HG03520 (cell line): ENCODE measurements at regions not wholly inside any gene's neighbourhood (a gene's known extent, or its start where the extent isn't known, plus 50 kb on each side); places are given as distances from the start of the nearest gene placed in this dataset.

Source experiments
- ATAC-seq: cut with Tn5 transposase; IDR thresholded peaks from one replicate; pipeline ENCODE4 v1.9.1; 2021; ENCODE audit warnings: mild to moderate bottlenecking, moderate library complexity; ENCODE audit not compliant: unreplicated experiment

DNA sequence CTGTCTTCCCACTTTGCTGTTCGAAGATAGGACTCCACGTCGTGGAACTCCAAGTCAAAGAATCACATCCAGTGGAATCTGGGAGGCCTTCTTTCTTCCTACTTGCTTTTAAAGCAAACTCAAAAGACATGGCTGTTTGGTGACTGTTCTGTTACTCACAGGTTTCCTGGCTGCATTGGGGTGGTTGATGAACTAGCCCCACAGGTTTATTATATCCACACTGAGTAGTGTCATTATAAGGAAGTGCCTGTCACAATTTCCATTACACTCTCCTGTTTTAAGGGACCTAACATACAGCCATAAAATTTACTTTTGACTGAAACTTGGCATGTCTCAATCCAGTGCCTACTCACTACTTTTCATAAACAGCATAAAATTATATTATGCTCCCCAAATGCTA is 287.3 kb upstream of the SP4 start:
- no peak for ATAC-seq

DNA sequence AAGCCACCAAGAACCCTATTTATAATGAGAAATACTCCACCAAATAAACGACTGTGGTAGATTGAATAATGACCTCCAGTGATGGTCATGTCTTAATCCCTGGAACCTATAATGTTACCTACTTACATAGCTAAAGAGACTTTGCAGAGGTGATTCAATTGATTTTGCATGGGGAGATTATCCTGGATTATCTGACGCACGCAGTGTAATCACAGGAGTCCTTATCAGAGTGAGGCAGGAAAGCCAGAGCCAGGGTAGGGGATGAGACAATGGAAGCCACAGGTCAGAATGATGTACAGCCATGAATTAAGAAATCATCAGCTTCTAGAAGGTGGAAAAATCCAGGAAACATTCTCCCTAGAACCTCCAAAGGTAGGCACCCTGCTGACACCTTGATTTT is 286.4 kb upstream of the SP4 start:
- ATAC-seq: no peak

DNA sequence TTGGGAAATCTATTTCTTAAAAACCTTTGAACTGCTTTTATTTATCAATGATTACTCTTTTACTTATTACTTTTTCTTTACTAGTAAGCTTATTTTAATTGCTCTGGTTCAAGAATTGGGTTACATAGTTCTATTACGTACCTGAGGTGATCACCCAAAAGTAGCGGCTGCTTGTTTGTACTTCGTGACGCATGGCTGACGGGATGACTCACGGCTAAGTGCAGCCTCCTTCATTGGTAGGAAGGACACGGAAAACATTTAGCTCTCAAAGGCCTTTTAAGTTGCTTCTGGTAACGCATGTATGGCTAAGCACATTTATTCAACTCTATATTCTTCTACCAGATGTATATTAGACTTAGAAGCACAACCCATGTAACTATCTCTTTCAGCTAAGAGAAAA is 285.8 kb upstream of the SP4 start:
- ATAC-seq: no peak

GRCh38 chr7:21146642-21147423 is 281.1 kb upstream of the SP4 start:
- no peak for ATAC-seq

DNA sequence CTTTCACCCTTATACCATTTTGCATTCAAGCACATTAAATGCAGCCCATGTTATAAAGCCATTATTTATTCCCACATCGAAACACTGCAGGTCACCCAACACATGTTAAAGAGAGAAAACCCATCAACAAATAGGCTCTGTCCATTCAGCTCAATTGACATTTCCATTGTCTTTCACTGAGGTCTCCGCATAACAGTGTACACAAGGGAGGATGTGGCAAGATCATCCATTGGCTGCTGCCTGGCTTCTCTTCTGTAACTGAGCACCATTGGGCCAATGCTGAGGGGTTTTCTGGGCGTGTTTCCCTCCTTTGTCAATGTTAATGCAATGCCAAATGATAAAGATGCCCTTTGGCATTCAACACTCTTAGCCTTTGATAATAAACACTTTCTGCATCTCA is 278.1 kb upstream of the SP4 start:
- ATAC-seq: no peak

DNA sequence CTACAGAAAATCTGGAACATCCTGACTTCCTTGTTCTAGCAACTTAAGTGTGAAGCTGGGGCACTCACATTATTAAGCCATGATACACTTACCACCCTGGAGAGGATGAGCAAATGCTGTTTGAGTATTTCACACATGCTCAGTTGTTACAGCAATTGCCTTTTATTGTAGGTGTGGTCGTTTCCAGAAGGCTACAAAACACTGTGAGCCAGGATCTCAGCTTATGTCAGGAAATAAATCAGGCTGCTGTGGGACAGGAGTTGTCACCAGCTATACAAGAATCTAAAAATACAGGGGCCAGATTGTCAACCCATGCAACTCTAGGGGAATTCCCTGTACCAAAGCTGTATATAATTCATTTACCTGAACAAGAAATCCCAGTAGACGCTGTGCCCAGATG is 273.3 kb upstream of the SP4 start:
- ATAC-seq: no peak

DNA sequence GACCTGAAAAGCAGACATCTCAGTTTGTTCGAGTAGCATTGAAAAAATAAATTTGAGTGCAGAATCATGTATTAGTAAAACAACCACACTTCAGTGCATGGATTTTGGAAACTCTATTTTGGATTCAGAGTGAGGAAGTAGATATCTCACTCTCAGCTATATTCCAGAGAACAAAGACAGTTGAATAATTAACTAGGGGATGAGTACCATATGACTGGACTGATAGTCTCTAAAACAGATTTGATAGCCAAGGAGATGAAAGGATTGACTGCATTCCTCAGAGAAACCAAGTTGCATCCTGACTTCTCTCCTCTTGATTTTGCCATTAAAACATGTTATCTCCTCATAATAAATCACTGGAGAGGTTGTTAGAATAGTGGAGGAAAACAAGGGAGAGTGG is 268.4 kb upstream of the SP4 start:
- no peak for ATAC-seq

DNA sequence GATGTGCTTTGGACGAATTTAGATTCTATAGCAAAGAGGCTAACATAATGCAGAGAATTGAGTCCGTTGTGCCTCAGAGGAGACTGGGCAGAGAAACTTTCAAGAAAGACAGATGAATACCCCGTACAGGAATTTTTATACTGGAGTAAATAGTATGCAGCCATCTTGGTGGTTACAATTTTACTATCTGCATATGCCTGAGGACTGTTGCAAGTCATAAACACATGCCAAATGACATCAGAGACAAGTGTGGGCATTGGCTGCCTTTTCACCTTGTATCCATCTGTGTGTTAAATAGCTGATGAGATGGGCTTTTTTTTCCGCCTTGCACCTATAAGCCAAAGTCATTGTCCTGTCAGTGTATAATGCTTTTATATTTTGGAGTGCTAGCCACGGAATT is 267.5 kb upstream of the SP4 start:
- no peak for ATAC-seq

DNA sequence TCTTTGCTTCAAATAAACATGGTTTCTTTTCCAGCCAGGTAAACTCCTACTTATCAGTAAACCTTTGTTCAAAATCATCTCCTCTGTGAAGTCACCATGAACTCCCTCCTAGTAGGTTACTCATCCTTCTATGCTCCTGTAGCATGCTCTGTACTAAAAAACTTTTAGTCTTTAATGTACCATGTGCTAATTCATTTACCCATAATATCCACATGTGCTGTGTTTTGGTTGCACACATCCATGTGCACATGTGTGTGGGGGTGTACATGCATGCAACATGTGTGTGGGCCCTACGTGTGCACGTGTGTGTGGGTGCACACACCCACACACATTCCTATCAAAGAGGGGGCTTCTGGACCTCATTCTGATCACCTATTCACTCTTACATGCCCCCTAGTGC is 259.9 kb upstream of the SP4 start:
- no peak for ATAC-seq

DNA sequence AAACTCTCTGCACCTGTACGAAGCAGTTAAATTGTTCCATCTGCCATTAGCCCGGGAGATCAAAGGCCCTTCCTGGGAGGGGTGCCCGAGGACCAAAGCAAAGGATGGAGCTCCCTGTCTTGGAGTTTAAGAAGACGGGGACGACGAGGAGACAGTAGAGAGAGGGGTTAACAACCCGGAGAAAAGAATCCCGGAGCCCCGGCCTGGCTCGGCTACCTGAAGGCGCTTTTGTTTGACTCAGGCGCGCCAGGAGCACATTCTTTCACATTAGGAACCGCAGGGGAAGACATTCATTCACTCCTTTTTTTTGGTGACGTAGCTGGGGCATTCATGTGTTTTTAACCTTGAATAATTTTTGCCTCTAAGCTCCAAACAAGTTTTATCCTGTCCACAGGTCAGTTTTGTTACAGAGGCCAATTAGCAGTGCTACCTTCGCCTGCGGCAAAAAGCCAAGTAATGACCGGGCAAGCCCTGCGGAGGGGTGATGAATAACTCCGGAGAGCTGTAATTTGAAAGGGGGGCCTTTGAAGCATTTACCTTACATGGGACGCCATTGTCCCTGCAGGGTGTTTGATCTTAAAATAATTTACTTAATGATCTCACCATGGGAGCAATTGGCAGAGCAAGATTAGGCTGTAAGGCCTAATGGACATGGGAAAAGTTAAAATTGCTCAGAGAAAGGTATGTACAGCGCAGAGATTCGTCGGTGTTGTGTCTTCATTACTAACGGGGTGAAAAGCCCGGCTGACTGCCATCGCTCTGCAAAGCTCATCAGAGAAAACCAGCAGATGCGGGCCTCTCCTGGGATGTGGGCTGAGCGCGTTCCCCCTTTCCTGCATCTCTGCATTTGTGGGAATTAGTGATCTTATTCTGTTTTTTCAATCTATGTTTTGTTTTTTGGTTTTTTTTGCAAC is 258.0 kb upstream of the SP4 start:
- no peak for ATAC-seq

DNA sequence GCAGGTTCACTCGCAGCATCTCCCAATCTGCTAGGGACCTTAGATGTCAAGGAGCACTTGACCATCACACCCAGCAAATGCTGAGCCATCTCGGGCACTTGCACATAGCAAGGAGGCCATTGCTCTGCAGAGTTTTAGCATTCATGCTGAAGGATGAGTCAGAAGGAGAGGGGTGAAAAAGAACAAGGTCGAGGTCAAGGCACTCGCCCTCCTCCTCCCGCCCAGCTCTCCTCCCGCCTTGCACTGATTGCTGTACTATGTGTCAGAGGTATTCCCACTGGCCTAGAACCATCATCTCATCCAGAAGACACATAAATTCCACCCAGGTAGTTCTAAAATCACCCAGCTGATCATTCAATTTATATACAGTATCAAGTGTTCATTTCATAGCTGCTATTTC is 255.1 kb upstream of the SP4 start:
- no peak for ATAC-seq

GRCh38 chr7:21173436-21173835 is 254.4 kb upstream of the SP4 start:
- ATAC-seq: no peak

GRCh38 chr7:21175714-21176113 is 252.2 kb upstream of the SP4 start:
- no peak for ATAC-seq

GRCh38 chr7:21184942-21185652 is 242.8 kb upstream of the SP4 start:
- ATAC-seq: no peak

GRCh38 chr7:21185653-21186265 is 242.1 kb upstream of the SP4 start:
- ATAC-seq: no peak

GRCh38 chr7:21191321-21192073 is 236.4 kb upstream of the SP4 start:
- ATAC-seq: no peak

DNA sequence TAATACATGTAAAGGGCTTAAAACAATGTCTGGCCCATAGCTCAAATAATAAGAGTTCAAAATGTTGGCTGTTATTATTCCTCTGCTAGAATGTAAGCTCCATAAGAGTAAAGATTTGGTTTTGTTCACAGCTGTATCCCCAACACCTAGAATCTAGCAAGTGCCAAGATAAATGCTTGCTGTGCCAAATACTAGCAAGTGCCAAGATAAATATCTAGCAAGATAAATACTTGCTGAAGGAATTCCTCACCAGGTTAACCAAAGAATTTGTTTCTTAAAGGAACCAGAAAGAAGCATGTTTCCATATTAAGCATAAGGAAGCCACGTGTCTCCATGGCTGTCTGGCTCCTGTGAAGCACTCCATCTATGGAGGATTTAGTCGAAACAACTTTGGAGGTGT is 235.2 kb upstream of the SP4 start:
- no peak for ATAC-seq

- no peak for ATAC-seq
Observed at GRCh38 chr7:21193895-21194294, 234.0 kb upstream of the SP4 start.

DNA sequence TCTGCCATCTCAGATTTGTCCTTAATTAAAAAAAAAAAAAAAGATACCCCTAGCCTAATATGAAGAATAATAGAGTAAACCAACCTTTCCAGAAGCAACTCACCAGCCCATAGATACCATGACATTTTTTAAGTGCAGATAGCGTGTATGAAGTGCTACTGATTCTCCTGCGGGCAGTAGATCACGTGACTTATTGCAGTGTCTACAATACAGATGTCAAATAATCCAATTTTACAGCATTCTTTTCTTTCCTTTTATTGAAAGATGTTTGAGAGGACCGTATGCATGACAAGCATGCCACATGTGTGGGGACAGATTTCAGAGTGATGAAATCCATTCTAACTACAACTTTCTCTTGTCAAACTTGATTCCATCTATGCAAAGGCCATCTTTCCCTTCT is 232.9 kb upstream of the SP4 start:
- no peak for ATAC-seq

DNA sequence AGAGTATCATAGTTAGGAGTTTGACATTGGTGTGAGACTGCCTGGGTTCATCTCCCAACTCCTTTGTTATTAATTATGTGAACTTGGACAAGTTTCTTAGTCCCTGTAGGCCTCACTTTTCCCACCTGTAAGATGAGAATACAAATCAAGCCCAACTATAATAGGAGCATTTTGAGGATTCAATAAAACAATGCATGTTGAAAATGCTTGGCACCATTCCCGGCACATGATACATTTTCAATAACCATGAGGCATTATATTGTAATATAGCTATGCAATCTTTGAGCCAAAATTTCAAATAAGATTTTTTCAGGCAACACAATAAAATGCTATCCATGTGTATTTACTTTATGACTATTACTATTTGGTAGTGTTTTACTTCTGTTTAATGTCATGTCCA is 229.0 kb upstream of the SP4 start:
- no peak for ATAC-seq
